ENCODE measurements at regions not wholly inside any gene's neighbourhood (a gene's known extent, or its start where the extent isn't known, plus 50 kb on each side); places are given as distances from the start of the nearest gene placed in this dataset.
"Not testable (repeated sequence)": the region's sequence is repeated elsewhere in the genome, so short reads cannot be mapped to it uniquely, and the experiment has no call there.

DNA sequence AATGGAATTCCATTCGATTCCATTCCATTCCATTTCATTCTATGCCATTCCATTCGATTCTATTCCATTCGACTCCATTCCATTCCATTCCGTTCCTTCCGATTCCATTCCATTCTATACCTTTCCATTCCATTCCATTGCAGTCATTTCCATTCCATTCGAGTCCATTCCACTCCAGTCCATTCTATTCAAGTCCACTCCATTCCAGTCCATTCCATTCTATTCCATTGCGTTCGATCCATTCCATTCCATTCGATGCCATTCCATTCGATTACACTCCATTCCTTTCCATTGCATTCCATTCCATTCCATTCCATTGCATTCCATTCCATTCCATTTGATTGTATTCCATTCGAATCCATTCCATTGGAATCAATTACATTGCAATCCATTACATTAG, 1119.8 kb downstream of the RPIA start:
- no peak for TF ChIP-seq SIN3A (IDR thresholded peaks at IDR 0.05; ENCODE audit: borderline replicate concordance, insufficient read depth, low read depth, low read length)
- TF ChIP-seq, protein P1, sequence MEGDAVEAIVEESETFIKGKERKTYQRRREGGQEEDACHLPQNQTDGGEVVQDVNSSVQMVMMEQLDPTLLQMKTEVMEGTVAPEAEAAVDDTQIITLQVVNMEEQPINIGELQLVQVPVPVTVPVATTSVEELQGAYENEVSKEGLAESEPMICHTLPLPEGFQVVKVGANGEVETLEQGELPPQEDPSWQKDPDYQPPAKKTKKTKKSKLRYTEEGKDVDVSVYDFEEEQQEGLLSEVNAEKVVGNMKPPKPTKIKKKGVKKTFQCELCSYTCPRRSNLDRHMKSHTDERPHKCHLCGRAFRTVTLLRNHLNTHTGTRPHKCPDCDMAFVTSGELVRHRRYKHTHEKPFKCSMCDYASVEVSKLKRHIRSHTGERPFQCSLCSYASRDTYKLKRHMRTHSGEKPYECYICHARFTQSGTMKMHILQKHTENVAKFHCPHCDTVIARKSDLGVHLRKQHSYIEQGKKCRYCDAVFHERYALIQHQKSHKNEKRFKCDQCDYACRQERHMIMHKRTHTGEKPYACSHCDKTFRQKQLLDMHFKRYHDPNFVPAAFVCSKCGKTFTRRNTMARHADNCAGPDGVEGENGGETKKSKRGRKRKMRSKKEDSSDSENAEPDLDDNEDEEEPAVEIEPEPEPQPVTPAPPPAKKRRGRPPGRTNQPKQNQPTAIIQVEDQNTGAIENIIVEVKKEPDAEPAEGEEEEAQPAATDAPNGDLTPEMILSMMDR (IDR thresholded peaks at IDR 0.05) = no peak
- no peak for TF ChIP-seq TCF7L2 (IDR thresholded peaks at IDR 0.05; ENCODE audit: low read depth, low read length)
- TF ChIP-seq, protein P2, sequence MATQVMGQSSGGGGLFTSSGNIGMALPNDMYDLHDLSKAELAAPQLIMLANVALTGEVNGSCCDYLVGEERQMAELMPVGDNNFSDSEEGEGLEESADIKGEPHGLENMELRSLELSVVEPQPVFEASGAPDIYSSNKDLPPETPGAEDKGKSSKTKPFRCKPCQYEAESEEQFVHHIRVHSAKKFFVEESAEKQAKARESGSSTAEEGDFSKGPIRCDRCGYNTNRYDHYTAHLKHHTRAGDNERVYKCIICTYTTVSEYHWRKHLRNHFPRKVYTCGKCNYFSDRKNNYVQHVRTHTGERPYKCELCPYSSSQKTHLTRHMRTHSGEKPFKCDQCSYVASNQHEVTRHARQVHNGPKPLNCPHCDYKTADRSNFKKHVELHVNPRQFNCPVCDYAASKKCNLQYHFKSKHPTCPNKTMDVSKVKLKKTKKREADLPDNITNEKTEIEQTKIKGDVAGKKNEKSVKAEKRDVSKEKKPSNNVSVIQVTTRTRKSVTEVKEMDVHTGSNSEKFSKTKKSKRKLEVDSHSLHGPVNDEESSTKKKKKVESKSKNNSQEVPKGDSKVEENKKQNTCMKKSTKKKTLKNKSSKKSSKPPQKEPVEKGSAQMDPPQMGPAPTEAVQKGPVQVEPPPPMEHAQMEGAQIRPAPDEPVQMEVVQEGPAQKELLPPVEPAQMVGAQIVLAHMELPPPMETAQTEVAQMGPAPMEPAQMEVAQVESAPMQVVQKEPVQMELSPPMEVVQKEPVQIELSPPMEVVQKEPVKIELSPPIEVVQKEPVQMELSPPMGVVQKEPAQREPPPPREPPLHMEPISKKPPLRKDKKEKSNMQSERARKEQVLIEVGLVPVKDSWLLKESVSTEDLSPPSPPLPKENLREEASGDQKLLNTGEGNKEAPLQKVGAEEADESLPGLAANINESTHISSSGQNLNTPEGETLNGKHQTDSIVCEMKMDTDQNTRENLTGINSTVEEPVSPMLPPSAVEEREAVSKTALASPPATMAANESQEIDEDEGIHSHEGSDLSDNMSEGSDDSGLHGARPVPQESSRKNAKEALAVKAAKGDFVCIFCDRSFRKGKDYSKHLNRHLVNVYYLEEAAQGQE (IDR thresholded peaks at IDR 0.05; ENCODE audit: insufficient read depth in 1 of 2, low read depth in 2 of 2, low read length in 1 of 2) = no peak
- no peak for TF ChIP-seq POLR2AphosphoS5 (IDR thresholded peaks at IDR 0.05; ENCODE audit: low read depth, low read length)
- Histone ChIP-seq H3K4me1 (ENCODE audit: control insufficient read depth, insufficient read depth, low read length) (no peaks in the 10 kb centered on the region), H3K27me3 (ENCODE audit: control insufficient read depth, insufficient read depth, low read length) (no peaks in the 10 kb centered on the region), H3K36me3 (ENCODE audit: control insufficient read depth, insufficient read depth, low read length) (no peaks in the 10 kb centered on the region), H3K9me3 (ENCODE audit: control insufficient read depth, insufficient read depth, low read depth, low read length) (no peaks in the 10 kb centered on the region), H3K4me3 (ENCODE audit: low read depth in 2 of 2, low read length in 2 of 2) (no peak overlapping the region), H3K27ac (ENCODE audit: low read length) (no peak overlapping the region)
- ChIA-PET POLR2A (no interaction called here), CTCF (no interaction called here)
- ATAC-seq (no peak), DNase-seq (ENCODE audit: low read depth, low spot score) (no peak)
- intact Hi-C loops (cut with micrococcal nuclease; ENCODE audit: unreplicated experiment) = no loop called here
- in situ Hi-C loops (cut with HindIII; ENCODE audit: low pct_unique_long_range_greater_than_20kb, low sequenced_read_pairs) = no loop called here
- no TSS peak for BruUV-seq (replicated peaks)

DNA sequence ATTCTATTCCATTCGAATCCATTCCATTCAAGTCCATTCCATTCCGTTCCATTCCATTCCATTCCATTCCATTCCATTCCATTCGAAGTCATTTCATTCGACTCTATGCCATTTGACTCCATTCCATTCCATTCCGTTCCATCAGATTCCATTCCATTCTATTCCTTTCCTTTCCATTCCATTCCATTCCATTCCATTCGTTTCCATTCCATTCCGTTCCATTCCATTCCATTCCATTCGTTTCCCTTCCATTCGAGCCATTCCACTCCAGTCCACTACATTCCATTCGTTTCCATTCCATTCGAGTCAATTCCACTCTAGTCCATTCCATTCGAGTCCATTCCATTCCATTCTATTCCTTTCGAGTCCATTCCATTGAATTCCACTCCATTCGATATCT, 1120.4 kb downstream of the RPIA start:
- CTCF ChIA-PET; intact Hi-C loops (cut with micrococcal nuclease; ENCODE audit: unreplicated experiment); BruUV-seq (replicated peaks): not testable (repeated sequence)

DNA sequence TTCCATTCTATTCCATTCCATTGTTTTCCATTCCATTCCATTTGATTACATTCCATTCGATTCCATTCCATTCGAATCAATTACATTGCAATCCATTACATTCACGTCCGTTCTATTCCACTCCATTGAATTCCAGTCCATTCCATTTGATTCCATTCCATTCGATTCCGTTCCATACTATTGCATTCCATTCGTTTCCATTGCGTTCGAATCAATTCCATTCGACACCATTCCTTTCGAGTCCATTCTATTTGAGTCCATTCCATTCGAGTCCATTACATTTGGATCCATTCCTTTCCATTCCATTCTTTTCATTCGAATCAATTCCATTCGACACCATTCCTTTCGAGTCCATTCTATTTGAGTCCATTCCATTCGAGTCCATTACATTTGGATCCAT, 1122.9 kb downstream of the RPIA start:
- DNase-seq (ENCODE audit: low read depth, low spot score); H3K36me3 ChIP-seq (ENCODE audit: control insufficient read depth, insufficient read depth, low read length); in situ Hi-C loops (cut with HindIII; ENCODE audit: low pct_unique_long_range_greater_than_20kb, low sequenced_read_pairs); intact Hi-C loops (cut with micrococcal nuclease; ENCODE audit: unreplicated experiment); H3K9me3 ChIP-seq (ENCODE audit: control insufficient read depth, insufficient read depth, low read depth, low read length); H3K4me3 ChIP-seq (ENCODE audit: low read depth in 2 of 2, low read length in 2 of 2); POLR2A ChIA-PET; ATAC-seq; H3K27me3 ChIP-seq (ENCODE audit: control insufficient read depth, insufficient read depth, low read length); CTCF ChIA-PET; H3K4me1 ChIP-seq (ENCODE audit: control insufficient read depth, insufficient read depth, low read length); BruUV-seq (replicated peaks); H3K27ac ChIP-seq (ENCODE audit: low read length): not testable (repeated sequence)

More for the DNA sequence above, 1120.4 kb downstream of the RPIA start:
- ATAC-seq; in situ Hi-C loops (cut with HindIII; ENCODE audit: low pct_unique_long_range_greater_than_20kb, low sequenced_read_pairs); POLR2A ChIA-PET; H3K27ac ChIP-seq (ENCODE audit: low read length); H3K27me3 ChIP-seq (ENCODE audit: control insufficient read depth, insufficient read depth, low read length); DNase-seq (ENCODE audit: low read depth, low spot score); H3K4me3 ChIP-seq (ENCODE audit: low read depth in 2 of 2, low read length in 2 of 2); H3K9me3 ChIP-seq (ENCODE audit: control insufficient read depth, insufficient read depth, low read depth, low read length); H3K4me1 ChIP-seq (ENCODE audit: control insufficient read depth, insufficient read depth, low read length); H3K36me3 ChIP-seq (ENCODE audit: control insufficient read depth, insufficient read depth, low read length): not testable (repeated sequence)

All from Panc1 (cell line).